Colonic mucosa (tissue), 4 donors: ENCODE measurements at regions not wholly inside any gene's neighbourhood (a gene's known extent, or its start where the extent isn't known, plus 50 kb on each side); places are given as distances from the start of the nearest gene placed in this dataset.

ENCODE experiments used
- DNase-seq: peaks from one replicate; pipeline ENCODE4 v3.0.0-alpha.2; 2020
- H3K27ac ChIP-seq: fragments of 200-600 bp; one replicate; pipeline ENCODE4 v1.8.0; 2021
- H3K27me3 ChIP-seq: fragments of 200-600 bp; one replicate; pipeline ENCODE4 v1.8.0; 2021
- H3K36me3 ChIP-seq: fragments of 200-600 bp; one replicate; pipeline ENCODE4 v1.8.0; 2021
- H3K4me1 ChIP-seq: fragments of 200-600 bp; one replicate; pipeline ENCODE4 v1.8.0; 2021; ENCODE audit warnings: mild to moderate bottlenecking
- H3K4me3 ChIP-seq: fragments of 200-600 bp; one replicate; pipeline ENCODE4 v1.8.0; 2021
- H3K9ac ChIP-seq, 2 donors: one replicate each; pipeline ENCODE4 v1.7.0; 2013; ENCODE audit warnings: control low read depth in 2 of 2, low read depth in 2 of 2, low read length in 2 of 2
- H3K9me3 ChIP-seq: fragments of 200-600 bp; one replicate; pipeline ENCODE4 v1.8.0; 2021
- CTCF ChIP-seq: fragments of 200-600 bp; IDR thresholded peaks from one replicate; pipeline ENCODE4 v1.8.0; 2022; ENCODE audit warnings: antibody characterized with exemption, mild to moderate bottlenecking
- intact Hi-C: fragments of 100-400 bp; cut with DNase I; formaldehyde crosslinking; loops from one replicate; pipeline ENCODE4 v1.14.1; 2022
- donor health status: healthy.
- donor health status: DM: no; HTN: no; CAD: no.
- donor health status: DM: no; HTN: no; CAD: no.

GRCh38 chr17:77654296-77654695, 304.2 kb upstream of the TNRC6C start:
- no peak overlapping the region for H3K27ac ChIP-seq
- H3K4me1 ChIP-seq, result no peaks in the 10 kb centered on the region
- no peaks in the 10 kb centered on the region for H3K36me3 ChIP-seq
- no peak for TF ChIP-seq CTCF
- no peaks in the 10 kb centered on the region for H3K9me3 ChIP-seq
- H3K9ac ChIP-seq, result no peak overlapping the region
- no peak for DNase-seq
- H3K27me3 ChIP-seq, result no peaks in the 10 kb centered on the region
- H3K4me3 ChIP-seq, result no peak overlapping the region
- intact Hi-C loops, result no loop called here

- intact Hi-C loops, result no loop called here
- Histone ChIP-seq H3K4me3 (no peak overlapping the region), H3K27me3 (no peaks in the 10 kb centered on the region), H3K27ac (no peak overlapping the region), H3K9ac (no peak overlapping the region), H3K9me3 (no peaks in the 10 kb centered on the region), H3K36me3 (no peaks in the 10 kb centered on the region), H3K4me1 (no peaks in the 10 kb centered on the region)
- no peak for DNase-seq
- TF ChIP-seq CTCF, result no peak
Observed at GRCh38 chr17:77654850-77655249, 303.7 kb upstream of the TNRC6C start.

GRCh38 chr17:77656054-77656453, 302.4 kb upstream of the TNRC6C start:
- intact Hi-C loops, result no loop called here
- Histone ChIP-seq H3K36me3 (no peaks in the 10 kb centered on the region), H3K4me1 (no peaks in the 10 kb centered on the region), H3K9me3 (no peaks in the 10 kb centered on the region), H3K27me3 (no peaks in the 10 kb centered on the region), H3K27ac (no peak overlapping the region), H3K9ac (no peak overlapping the region), H3K4me3 (no peak overlapping the region)
- TF ChIP-seq CTCF, result no peak
- DNase-seq, result no peak

GRCh38 chr17:77657839-77658238, 300.7 kb upstream of the TNRC6C start:
- H3K4me1 ChIP-seq, result no peaks in the 10 kb centered on the region
- no peaks in the 10 kb centered on the region for H3K9me3 ChIP-seq
- no peak overlapping the region for H3K27ac ChIP-seq
- no peaks in the 10 kb centered on the region for H3K36me3 ChIP-seq
- no peaks in the 10 kb centered on the region for H3K27me3 ChIP-seq
- no peak overlapping the region for H3K9ac ChIP-seq
- no peak for TF ChIP-seq CTCF
- intact Hi-C loops, result no loop called here
- H3K4me3 ChIP-seq, result no peak overlapping the region
- DNase-seq, result no peak

GRCh38 chr17:77660524-77660923, 298.0 kb upstream of the TNRC6C start:
- Histone ChIP-seq H3K36me3 (no peaks in the 10 kb centered on the region), H3K9me3 (no peaks in the 10 kb centered on the region), H3K27me3 (no peaks in the 10 kb centered on the region), H3K4me1 (no peaks in the 10 kb centered on the region), H3K9ac (no peak overlapping the region), H3K4me3 (no peak overlapping the region), H3K27ac (no peak overlapping the region)
- intact Hi-C loops, result no loop called here
- DNase-seq, result no peak
- no peak for TF ChIP-seq CTCF

GRCh38 chr17:77662833-77663232, 295.7 kb upstream of the TNRC6C start:
- Histone ChIP-seq H3K27me3 (no peaks in the 10 kb centered on the region), H3K27ac (no peak overlapping the region), H3K36me3 (no peaks in the 10 kb centered on the region), H3K4me3 (no peak overlapping the region), H3K9ac (no peak overlapping the region), H3K9me3 (no peaks in the 10 kb centered on the region), H3K4me1 (no peaks in the 10 kb centered on the region)
- intact Hi-C loops, result no loop called here
- no peak for TF ChIP-seq CTCF
- DNase-seq, result no peak
